Dermis microvascular lymphatic vessel endothelial cell (primary cell): ENCODE measurements at regions not wholly inside any gene's neighbourhood (a gene's known extent, or its start where the extent isn't known, plus 50 kb on each side); places are given as distances from the start of the nearest gene placed in this dataset.

Experiments
- DNase-seq, 2 donors: peaks; one replicate each; pipeline versions ENCODE4 v3.0.0 to v3.0.0-alpha.2; 2010; ENCODE audit warnings: low read depth in 2 of 2

DNA sequence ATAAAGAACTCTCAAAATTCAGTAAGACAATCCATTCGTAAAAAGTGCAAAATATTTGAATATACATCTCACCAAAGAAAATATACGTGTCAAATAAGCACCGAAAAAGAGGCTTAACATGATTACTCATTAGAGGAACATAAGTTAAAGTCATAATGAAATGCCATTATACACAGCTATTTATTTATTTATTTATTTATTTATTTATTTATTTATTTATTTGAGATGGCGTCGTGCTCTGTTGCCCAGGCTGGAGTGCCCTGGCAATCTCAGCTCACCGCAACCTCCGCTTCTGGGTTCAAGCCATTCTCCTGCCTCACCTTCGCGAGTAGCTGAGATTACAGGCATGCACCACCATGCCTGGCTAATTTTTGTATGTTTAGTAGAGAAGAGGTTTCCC, 203.6 kb upstream of the UBASH3B start:
- DNase-seq: no peak

DNA sequence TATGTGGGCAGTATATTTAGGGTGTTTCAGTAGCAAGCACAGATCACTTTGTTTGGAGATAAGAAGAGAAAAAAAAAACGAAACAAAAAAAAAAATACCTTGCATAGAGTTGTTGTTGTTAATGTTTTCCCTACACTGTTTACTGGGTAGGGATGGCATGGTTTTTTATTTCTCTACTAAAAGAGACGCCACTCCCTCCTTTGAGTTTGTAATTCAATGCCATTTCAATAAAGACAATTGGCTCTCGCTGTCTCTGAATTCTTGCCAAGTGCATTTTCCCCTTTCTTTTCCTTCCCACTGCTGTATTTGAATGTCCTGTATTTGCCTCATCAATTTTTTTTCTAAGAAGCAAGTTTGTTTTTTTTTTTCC, 213.9 kb upstream of the UBASH3B start:
- DNase-seq: no peak

DNA sequence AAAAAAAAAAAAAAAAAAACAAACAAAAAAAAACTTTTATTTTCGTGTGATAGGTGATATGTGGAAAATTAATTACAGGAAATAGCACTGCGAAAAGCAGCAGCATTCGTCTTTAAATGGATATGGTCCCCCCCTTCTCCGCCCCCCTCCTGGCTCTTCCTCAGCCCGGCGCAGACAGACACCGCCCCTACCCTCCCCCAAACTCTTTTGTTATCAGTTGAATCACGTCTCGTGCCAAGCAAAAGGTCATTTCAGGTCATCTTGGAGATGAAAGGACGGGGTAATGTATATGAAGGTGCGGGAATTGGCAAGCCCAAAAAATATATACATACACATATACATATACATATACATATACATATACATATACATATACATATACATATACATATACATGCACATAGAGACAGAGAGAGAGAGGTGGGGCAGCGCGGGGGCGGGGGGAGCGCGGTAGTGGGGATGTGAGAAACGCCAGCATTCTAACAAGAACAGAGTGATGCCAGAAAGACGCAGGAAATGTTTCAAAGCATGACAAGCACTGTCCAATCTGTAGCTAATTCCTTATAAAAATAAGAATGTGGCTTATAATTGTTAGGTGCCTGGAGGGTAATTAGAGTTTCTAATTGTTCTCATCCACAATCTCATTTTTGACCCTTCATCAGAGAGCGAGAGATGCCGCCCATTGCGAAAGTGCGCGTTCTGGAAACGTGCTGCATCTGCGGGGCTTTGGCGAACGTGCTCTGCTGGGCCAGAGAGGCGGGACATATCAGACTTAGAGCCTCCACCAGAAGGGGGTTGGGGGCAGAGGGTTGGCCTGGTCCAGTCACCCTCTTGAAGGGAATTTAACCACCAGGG, 214.5 kb upstream of the UBASH3B start:
- DNase-seq: no peak

- DNase-seq: no peak
These were observed 215.4 kb upstream of the UBASH3B start for GRCh38 chr11:122439866-122440810.

DNA sequence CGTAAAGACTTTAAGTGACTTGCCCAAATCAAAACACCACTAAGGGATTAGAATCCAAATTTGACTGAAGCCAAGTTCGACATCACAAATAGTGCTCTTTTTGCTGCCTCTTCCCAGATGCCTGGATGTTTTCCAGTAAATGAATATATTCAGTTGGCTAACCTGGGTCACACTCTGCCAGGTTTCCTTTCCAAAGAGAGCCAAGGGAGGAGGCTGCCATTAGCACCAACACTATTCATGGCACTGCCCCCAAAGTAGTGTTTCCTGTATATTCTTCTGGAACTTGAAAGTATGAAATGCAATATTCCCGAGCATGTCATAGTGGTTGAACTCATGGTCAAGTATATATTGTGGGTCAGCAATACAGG, 219.3 kb upstream of the UBASH3B start:
- DNase-seq: no peak

DNA sequence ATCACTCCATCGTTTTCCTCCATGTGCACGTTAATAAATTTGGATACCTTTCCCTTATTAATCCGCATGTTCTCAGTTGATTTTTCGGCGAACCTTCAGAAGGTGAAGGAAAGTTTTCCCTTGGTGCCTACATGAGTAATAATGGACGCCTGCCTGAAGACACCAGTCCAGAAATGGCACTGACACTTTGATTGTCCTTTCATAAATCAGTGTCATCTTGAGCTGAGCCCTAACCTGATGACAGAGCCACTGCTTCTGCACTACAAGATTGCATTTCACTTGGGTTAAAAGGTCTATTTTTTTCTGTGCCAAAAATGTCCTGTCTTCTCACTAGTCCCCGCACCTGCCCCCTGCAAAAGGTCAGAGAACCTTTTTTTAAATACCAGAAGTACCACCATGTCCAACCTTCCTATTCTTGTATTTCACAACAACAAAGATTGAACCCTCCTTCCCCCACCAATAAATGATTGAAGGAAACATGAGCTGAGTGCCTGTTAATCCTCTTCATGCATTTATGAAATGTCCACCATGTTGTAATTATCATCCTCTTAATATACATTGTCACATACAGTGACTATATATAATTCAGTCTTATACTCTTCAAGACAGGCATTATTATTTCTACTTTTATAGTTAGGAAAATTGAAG, 219.9 kb upstream of the UBASH3B start:
- no peak for DNase-seq

GRCh38 chr11:122434786-122435185, 220.7 kb upstream of the UBASH3B start:
- no peak for DNase-seq

DNA sequence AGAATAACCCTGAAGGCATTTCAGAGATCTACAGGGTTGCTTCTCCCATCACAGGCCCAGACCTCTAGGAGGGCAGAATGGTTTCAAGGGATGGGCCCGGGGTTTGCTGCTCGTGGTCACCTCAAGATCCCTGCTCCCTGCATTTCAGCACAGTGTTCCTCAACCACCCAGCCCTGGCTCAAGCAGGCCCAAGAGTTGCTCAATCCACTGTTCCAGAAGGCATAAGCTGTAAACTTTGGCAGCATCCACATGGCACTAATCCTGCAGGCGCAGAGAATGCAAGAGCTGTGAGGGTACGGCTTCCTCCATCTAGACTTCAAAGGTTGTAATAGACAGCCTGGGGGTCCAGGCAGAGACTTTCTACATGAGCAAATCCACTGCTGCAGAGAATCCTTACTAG, 225.0 kb upstream of the UBASH3B start:
- no peak for DNase-seq

DNA sequence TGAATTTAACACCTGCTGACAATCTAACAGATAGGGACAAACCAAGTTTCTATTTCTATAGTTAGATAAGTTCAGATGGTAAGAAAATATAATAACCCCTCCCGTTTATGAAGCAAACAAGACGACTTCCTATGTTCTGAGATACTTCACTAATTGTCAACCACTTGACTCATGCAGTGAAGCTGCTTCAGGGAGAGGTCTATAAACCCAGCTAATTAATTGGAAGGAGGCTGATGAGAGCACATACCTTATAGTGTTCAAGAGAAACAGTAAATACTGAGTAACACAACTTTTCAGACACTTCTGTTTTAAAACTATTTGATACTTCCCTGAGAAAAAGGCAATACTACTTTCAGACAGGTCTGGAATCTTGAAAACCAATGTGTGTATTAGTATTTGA, 229.4 kb upstream of the UBASH3B start:
- no peak for DNase-seq

GRCh38 chr11:122424636-122425035, 230.9 kb upstream of the UBASH3B start:
- DNase-seq: no peak

GRCh38 chr11:122423886-122424285, 231.6 kb upstream of the UBASH3B start:
- no peak for DNase-seq

- no peak for DNase-seq
These were observed 232.2 kb upstream of the UBASH3B start for GRCh38 chr11:122423273-122423672.

GRCh38 chr11:122422682-122423081, 232.8 kb upstream of the UBASH3B start:
- no peak for DNase-seq

- no peak for DNase-seq
These were observed 233.8 kb upstream of the UBASH3B start for GRCh38 chr11:122421702-122422101.

- no peak for DNase-seq
These were observed 237.5 kb upstream of the UBASH3B start for GRCh38 chr11:122418032-122418431.

- no peak for DNase-seq
These were observed 241.0 kb upstream of the UBASH3B start for GRCh38 chr11:122414406-122415018.

DNA sequence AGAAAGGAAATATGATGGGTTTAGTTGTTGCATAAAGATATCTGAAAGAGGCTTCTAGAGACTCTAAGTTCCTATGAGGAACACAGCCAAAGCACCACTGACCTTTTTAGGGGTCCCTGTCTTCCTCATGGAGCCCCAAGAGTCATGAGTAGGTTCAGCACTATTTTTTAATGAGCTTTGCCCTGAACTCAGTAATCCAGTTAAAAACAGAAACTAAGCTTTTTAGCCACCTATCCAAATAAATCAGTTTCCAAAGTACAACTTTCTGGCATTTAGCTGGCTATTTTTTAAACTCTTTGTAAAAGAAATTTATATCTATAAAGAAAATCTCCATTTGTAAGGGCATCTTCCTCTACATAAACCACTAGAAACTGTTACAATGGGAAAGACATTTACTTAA, 241.8 kb upstream of the UBASH3B start:
- no peak for DNase-seq

DNA sequence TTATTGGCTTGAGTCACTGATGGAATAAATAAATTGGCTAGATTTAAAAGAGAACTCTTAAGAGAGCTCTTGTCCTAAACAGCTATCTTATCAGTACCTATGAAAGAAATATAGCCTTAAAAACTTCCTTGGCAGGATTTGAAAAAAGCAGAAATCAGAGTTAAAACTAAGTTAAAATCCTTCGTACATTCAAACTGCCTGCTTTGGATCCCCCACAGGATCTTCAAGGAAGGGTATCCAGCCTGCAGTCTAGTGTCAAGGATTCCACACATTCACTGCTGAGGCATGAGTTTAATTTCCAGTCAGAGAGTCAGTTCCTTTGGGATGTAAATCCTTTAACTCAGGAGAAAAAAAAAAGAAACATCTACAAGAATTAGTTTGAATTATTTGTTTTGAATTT, 242.9 kb upstream of the UBASH3B start:
- no peak for DNase-seq

DNA sequence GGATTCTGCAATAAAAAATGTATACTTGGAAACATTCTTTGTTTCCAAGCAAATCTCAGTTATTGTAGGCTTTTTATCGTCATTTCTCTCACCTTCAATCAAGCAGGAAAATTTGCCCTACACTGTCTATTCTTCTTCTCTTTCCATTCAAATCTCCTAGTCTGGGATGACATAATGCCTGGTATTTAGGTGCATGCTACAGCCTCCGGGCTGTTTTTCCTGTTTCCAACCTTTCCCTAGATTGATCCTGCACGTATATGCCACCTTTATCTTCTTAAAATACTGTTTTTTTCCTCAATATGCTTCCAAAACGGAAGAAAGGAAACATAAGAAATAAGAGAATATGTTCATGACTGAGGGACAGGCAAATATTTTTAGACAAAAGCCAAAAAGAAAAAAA, 249.1 kb upstream of the UBASH3B start:
- DNase-seq: no peak

GRCh38 chr11:122405547-122406341, 249.8 kb upstream of the UBASH3B start:
- DNase-seq: no peak

- DNase-seq: no peak
These were observed 251.0 kb upstream of the UBASH3B start for GRCh38 chr11:122404571-122404970.
